Osteocyte (in vitro differentiated cells): ENCODE measurements at regions not wholly inside any gene's neighbourhood (a gene's known extent, or its start where the extent isn't known, plus 50 kb on each side); places are given as distances from the start of the nearest gene placed in this dataset.

Source experiments
- DNase-seq: peaks from one replicate; pipeline ENCODE4 v3.0.0; 2021; ENCODE audit warnings: mixed read lengths; ENCODE audit not compliant: unreplicated experiment; ENCODE audit errors: extremely low spot score
- H3K27ac Mint-ChIP-seq: one replicate; pipeline ENCODE4 v1.8.0; 2021; ENCODE audit warnings: mild to moderate bottlenecking, mixed read lengths; ENCODE audit not compliant: unreplicated experiment
- H3K27me3 Mint-ChIP-seq: one replicate; pipeline ENCODE4 v1.8.0; 2021; ENCODE audit warnings: mixed read lengths; ENCODE audit not compliant: unreplicated experiment
- H3K36me3 Mint-ChIP-seq: one replicate; pipeline ENCODE4 v1.8.0; 2021; ENCODE audit warnings: mixed read lengths; ENCODE audit not compliant: unreplicated experiment
- H3K4me1 Mint-ChIP-seq: one replicate; pipeline ENCODE4 v1.8.0; 2021; ENCODE audit warnings: mixed read lengths; ENCODE audit not compliant: unreplicated experiment
- H3K4me3 Mint-ChIP-seq: one replicate; pipeline ENCODE4 v1.8.0; 2021; ENCODE audit warnings: mild to moderate bottlenecking, moderate library complexity, mixed read lengths; ENCODE audit not compliant: unreplicated experiment
- H3K9me3 Mint-ChIP-seq: one replicate; pipeline ENCODE4 v1.8.0; 2021; ENCODE audit warnings: mixed read lengths; ENCODE audit not compliant: unreplicated experiment
- CTCF ChIP-seq: fragments of 200-600 bp; sonication (generic); IDR thresholded peaks from 2 replicates; pipeline ENCODE4 v1.5.0; 2021; ENCODE audit warnings: antibody characterized with exemption, mild to moderate bottlenecking, moderate library complexity

- TF ChIP-seq CTCF: no peak
Observed at GRCh38 chr5:155591273-155591672, 577.7 kb downstream of the KIF4B start.

GRCh38 chr5:155594270-155594669, 580.7 kb downstream of the KIF4B start:
- no peaks in the 10 kb centered on the region for H3K9me3 Mint-ChIP-seq
- no peaks in the 10 kb centered on the region for H3K4me1 Mint-ChIP-seq
- no peak for TF ChIP-seq CTCF
- H3K27ac Mint-ChIP-seq: no peak overlapping the region
- no peaks in the 10 kb centered on the region for H3K27me3 Mint-ChIP-seq
- no peaks in the 10 kb centered on the region for H3K36me3 Mint-ChIP-seq
- no peak for DNase-seq
- H3K4me3 Mint-ChIP-seq: no peak overlapping the region

More at GRCh38 chr5:155591273-155591672, 577.7 kb downstream of the KIF4B start:
- Mint-ChIP-seq H3K4me1 (no peaks in the 10 kb centered on the region), H3K9me3 (no peaks in the 10 kb centered on the region), H3K27ac (no peak overlapping the region), H3K4me3 (no peak overlapping the region), H3K27me3 (no peaks in the 10 kb centered on the region), H3K36me3 (no peaks in the 10 kb centered on the region)
- no peak for DNase-seq

- Mint-ChIP-seq H3K4me1 (no peaks in the 10 kb centered on the region), H3K27ac (no peak overlapping the region), H3K4me3 (no peak overlapping the region), H3K36me3 (no peaks in the 10 kb centered on the region), H3K27me3 (no peaks in the 10 kb centered on the region), H3K9me3 (no peaks in the 10 kb centered on the region)
- TF ChIP-seq CTCF: no peak
- no peak for DNase-seq
Observed at GRCh38 chr5:155595791-155596190, 582.2 kb downstream of the KIF4B start.

GRCh38 chr5:155598552-155598951, 585.0 kb downstream of the KIF4B start:
- H3K9me3 Mint-ChIP-seq: peaks cover under 1% of the 10 kb centered on the region
- no peaks in the 10 kb centered on the region for H3K27me3 Mint-ChIP-seq
- H3K36me3 Mint-ChIP-seq: no peaks in the 10 kb centered on the region
- no peak for TF ChIP-seq CTCF
- DNase-seq: no peak
- no peak overlapping the region for H3K27ac Mint-ChIP-seq
- no peaks in the 10 kb centered on the region for H3K4me1 Mint-ChIP-seq
- H3K4me3 Mint-ChIP-seq: no peak overlapping the region

DNA sequence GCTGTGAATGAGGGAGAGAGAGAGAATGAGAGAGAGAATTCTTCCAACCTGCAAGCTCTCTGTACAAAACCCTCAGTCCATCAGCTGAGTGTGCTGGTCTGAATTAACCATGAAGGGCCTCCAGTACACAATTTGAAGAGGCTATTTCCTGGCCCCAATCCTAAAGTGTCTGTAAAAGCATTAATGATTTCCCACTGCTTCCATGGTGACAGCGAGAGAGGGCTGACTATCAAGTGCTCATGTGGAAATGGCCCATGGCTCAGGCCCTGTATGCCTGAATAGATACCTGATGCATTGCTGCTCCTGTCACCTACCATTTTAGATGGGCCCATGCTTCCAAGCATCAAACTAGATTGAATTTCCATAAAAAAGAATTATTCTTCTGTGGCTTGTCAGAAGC, 592.4 kb downstream of the KIF4B start:
- Mint-ChIP-seq H3K4me1 (no peaks in the 10 kb centered on the region), H3K27ac (no peak overlapping the region), H3K27me3 (no peaks in the 10 kb centered on the region), H3K4me3 (no peak overlapping the region), H3K36me3 (no peaks in the 10 kb centered on the region), H3K9me3 (peaks cover 3% of the 10 kb centered on the region)
- DNase-seq: no peak
- no peak for TF ChIP-seq CTCF
